GM23338 (cell line): ENCODE measurements at regions not wholly inside any gene's neighbourhood (a gene's known extent, or its start where the extent isn't known, plus 50 kb on each side); places are given as distances from the start of the nearest gene placed in this dataset.

ENCODE experiments used
- ATAC-seq: fragments of 200-7000 bp; cut with Tn5 transposase; 3 replicates; pipeline ENCODE4 v1.9.1; 2020
- DNase-seq: peaks from one replicate; pipeline ENCODE4 v3.0.0-alpha.2; 2015; ENCODE audit warnings: low spot score
- H2AFZ ChIP-seq: fragments of 200-600 bp; sonication (generic); 2 replicates; pipeline ENCODE4 v1.8.0; 2016; ENCODE audit warnings: antibody characterized with exemption, mild to moderate bottlenecking, moderate library complexity
- H3F3A ChIP-seq: fragments of 200-600 bp; sonication (generic); replicated peaks from 2 replicates; pipeline ENCODE4 v1.8.0; 2017; ENCODE audit warnings: antibody characterized with exemption, mixed run types, low read depth
- H3K27ac ChIP-seq: fragments of 200-600 bp; sonication (generic); 2 replicates; pipeline ENCODE4 v1.6.1; 2016; ENCODE audit warnings: low read depth
- H3K27me3 ChIP-seq: fragments of 200-600 bp; sonication (generic); 2 replicates; pipeline ENCODE4 v1.8.0; 2016; ENCODE audit warnings: mild to moderate bottlenecking, mixed run types, moderate library complexity; ENCODE audit not compliant: insufficient read depth
- H3K36me3 ChIP-seq: fragments of 200-600 bp; sonication (generic); 2 replicates; pipeline ENCODE4 v1.8.0; 2016; ENCODE audit warnings: mild to moderate bottlenecking; ENCODE audit not compliant: insufficient read depth
- H3K4me1 ChIP-seq: fragments of 200-600 bp; sonication (generic); 2 replicates; pipeline ENCODE4 v1.8.0; 2016; ENCODE audit warnings: mild to moderate bottlenecking, moderate library complexity; ENCODE audit not compliant: insufficient read depth
- H3K4me2 ChIP-seq: fragments of 200-600 bp; sonication (generic); 2 replicates; pipeline ENCODE4 v1.7.1; 2017; ENCODE audit warnings: mixed run types
- H3K4me3 ChIP-seq: fragments of 200-600 bp; sonication (generic); 2 replicates; pipeline ENCODE4 v1.6.1; 2016; ENCODE audit warnings: mixed run types
- H3K79me2 ChIP-seq: fragments of 200-600 bp; sonication (generic); replicated peaks from 2 replicates; pipeline ENCODE4 v1.8.0; 2017; ENCODE audit warnings: mild to moderate bottlenecking; ENCODE audit not compliant: insufficient read depth
- H3K9me2 ChIP-seq: fragments of 200-600 bp; sonication (generic); 2 replicates; pipeline ENCODE4 v1.8.0; 2017; ENCODE audit not compliant: insufficient read depth
- H4K20me1 ChIP-seq: fragments of 200-600 bp; sonication (generic); replicated peaks from 2 replicates; pipeline ENCODE4 v1.8.0; 2017; ENCODE audit warnings: mild to moderate bottlenecking; ENCODE audit not compliant: insufficient read depth
- H3K27ac Mint-ChIP-seq: 2 replicates; pipeline ENCODE4 v1.8.0; 2020; ENCODE audit warnings: inconsistent platforms, mild to moderate bottlenecking, moderate library complexity, mixed read lengths
- H3K27me3 Mint-ChIP-seq: 3 replicates; pipeline ENCODE4 v1.8.0; 2022; ENCODE audit warnings: low read depth, mild to moderate bottlenecking, moderate library complexity, mixed read lengths, inconsistent platforms; ENCODE audit not compliant: insufficient read depth, poor library complexity
- H3K36me3 Mint-ChIP-seq: 3 replicates; pipeline ENCODE4 v1.8.0; 2021; ENCODE audit warnings: low read depth, mild to moderate bottlenecking, inconsistent platforms, moderate library complexity, mixed read lengths
- H3K4me1 Mint-ChIP-seq: 3 replicates; pipeline ENCODE4 v1.8.0; 2020; ENCODE audit warnings: mild to moderate bottlenecking, inconsistent platforms, mixed read lengths
- H3K4me3 Mint-ChIP-seq: 3 replicates; pipeline ENCODE4 v1.8.0; 2021; ENCODE audit warnings: moderate library complexity, mild to moderate bottlenecking, inconsistent platforms, mixed read lengths
- H3K9me3 Mint-ChIP-seq: 3 replicates; pipeline ENCODE4 v1.8.0; 2020; ENCODE audit warnings: moderate library complexity, mild to moderate bottlenecking, inconsistent platforms, mixed read lengths
- CREB1 ChIP-seq: fragments of 250-450 bp; sonication (Bioruptor Pico); IDR thresholded peaks from 2 replicates; pipeline ENCODE4 v1.5.0; 2020; ENCODE audit warnings: low read depth, mild to moderate bottlenecking, moderate library complexity
- ETS1 ChIP-seq: IDR thresholded peaks from 2 replicates; pipeline ENCODE4 v1.6.1; 2016; ENCODE audit warnings: antibody characterized with exemption
- EZH2phosphoT487 ChIP-seq: fragments of 200-600 bp; sonication (generic); IDR thresholded peaks from one replicate; pipeline ENCODE4 v1.8.1; 2018; ENCODE audit warnings: antibody characterized with exemption; ENCODE audit not compliant: unreplicated experiment
- JUNB ChIP-seq: IDR thresholded peaks from one replicate; pipeline ENCODE4 v1.6.1; 2016; ENCODE audit warnings: antibody characterized with exemption; ENCODE audit not compliant: unreplicated experiment
- NANOG ChIP-seq: IDR thresholded peaks from 2 replicates; pipeline ENCODE4 v1.6.1; 2016; ENCODE audit warnings: antibody characterized with exemption, borderline replicate concordance
- ZNF331 ChIP-seq: fragments of 250-450 bp; sonication (Bioruptor Pico); IDR thresholded peaks from 2 replicates; pipeline ENCODE4 v1.5.0; 2020; ENCODE audit warnings: low read depth, mild to moderate bottlenecking, moderate library complexity
- TF ChIP-seq, protein P1 (sequence below), 2 experiments: fragments of 200-600 bp in 1 of 2; sonication (generic) in 1 of 2; conservative IDR thresholded peaks; 2 replicates each; pipeline versions ENCODE4 v1.5.1 to v1.6.1; 2016 to 2017; ENCODE audit warnings: antibody characterized with exemption in 2 of 2, low read depth in 2 of 2, mild to moderate bottlenecking in 2 of 2, moderate library complexity in 1 of 2

DNA sequence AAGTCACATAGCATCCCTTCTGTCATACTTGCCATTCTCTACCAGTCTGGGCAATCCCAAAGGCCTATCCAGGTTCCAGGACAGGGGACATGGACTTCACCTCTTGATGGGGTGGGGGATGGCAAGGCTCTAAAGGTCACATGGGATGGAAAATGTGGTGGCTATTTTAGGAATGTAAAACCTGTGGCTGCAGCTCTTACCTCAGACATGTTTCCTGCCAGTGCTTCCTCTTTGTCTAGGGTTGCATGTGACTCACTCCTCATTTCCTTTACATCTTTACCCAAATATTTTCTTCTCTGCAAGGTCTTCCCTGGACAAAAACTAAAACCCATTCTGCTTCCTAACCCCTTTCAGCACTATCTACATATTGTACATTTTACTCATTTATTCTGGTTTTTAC, 135.7 kb downstream of the BTBD3 start (continued):
- TF ChIP-seq, protein P1, sequence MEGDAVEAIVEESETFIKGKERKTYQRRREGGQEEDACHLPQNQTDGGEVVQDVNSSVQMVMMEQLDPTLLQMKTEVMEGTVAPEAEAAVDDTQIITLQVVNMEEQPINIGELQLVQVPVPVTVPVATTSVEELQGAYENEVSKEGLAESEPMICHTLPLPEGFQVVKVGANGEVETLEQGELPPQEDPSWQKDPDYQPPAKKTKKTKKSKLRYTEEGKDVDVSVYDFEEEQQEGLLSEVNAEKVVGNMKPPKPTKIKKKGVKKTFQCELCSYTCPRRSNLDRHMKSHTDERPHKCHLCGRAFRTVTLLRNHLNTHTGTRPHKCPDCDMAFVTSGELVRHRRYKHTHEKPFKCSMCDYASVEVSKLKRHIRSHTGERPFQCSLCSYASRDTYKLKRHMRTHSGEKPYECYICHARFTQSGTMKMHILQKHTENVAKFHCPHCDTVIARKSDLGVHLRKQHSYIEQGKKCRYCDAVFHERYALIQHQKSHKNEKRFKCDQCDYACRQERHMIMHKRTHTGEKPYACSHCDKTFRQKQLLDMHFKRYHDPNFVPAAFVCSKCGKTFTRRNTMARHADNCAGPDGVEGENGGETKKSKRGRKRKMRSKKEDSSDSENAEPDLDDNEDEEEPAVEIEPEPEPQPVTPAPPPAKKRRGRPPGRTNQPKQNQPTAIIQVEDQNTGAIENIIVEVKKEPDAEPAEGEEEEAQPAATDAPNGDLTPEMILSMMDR (conservative IDR thresholded peaks at IDR 0.05; ENCODE audit: low read depth in 2 of 2) = no peak
- TF ChIP-seq EZH2phosphoT487 (no peak), CREB1 (CRISPR knock-in tag) (no peak)

- TF ChIP-seq NANOG = no peak
- Histone ChIP-seq H3K27me3 (no peaks in the 10 kb centered on the region), H3K36me3 (no peaks in the 10 kb centered on the region), H3F3A (no peaks in the 10 kb centered on the region), H2AFZ (no peak overlapping the region), H3K4me1 (no peaks in the 10 kb centered on the region), H4K20me1 (no peaks in the 10 kb centered on the region; the same call in 1 of the 2 replicates), H3K27ac (no peak overlapping the region), H3K4me3 (no peak overlapping the region), H3K4me2 (no peak overlapping the region), H3K79me2 (no peaks in the 10 kb centered on the region), H3K9me2 (peaks cover 2% of the 10 kb centered on the region; the same call in 1 of the 2 replicates)
- DNase-seq (no peak), ATAC-seq (no peak)
- Mint-ChIP-seq H3K27ac (no peak overlapping the region), H3K9me3 (no peaks in the 10 kb centered on the region; the same call in 2 of the 3 replicates), H3K4me3 (no peak overlapping the region), H3K36me3 (no peaks in the 10 kb centered on the region), H3K27me3 (no peaks in the 10 kb centered on the region), H3K4me1 (peaks cover 16% of the 10 kb centered on the region)
These were observed 136.9 kb downstream of the BTBD3 start for GRCh38 chr20:12054556-12054955.

DNA sequence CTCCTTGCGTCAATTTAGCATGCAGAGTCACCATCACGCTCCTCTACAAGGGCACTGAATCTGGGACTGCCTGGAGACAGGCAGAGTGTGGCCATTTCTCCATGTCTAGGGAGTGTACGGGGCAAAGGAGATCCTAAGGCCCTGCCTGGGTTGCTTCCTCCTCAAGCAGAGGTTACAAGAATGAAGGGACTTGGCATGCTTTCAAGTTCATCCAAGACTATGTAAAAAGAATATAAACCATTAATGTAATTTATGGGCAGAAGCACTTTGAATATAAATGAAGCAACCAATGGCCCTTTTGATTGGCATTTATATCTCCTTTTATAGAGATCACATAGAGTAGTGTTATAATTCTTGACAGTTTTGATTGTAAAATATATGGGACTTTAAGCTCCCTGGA, 137.5 kb downstream of the BTBD3 start:
- H3K36me3 ChIP-seq = no peaks in the 10 kb centered on the region
- no peaks in the 10 kb centered on the region for H3K27me3 Mint-ChIP-seq
- no peaks in the 10 kb centered on the region for H3K36me3 Mint-ChIP-seq
- no peaks in the 10 kb centered on the region for H4K20me1 ChIP-seq
- H3K4me1 Mint-ChIP-seq = peaks cover 16% of the 10 kb centered on the region
- TF ChIP-seq ZNF331 (CRISPR knock-in tag) (no peak), CREB1 (CRISPR knock-in tag) (no peak), JUNB (no peak), ETS1 (no peak), NANOG (no peak)
- no peaks in the 10 kb centered on the region; the same call in 2 of the 3 replicates for H3K9me3 Mint-ChIP-seq
- no peaks in the 10 kb centered on the region for H3F3A ChIP-seq
- DNase-seq = no peak
- no peak overlapping the region for H3K27ac Mint-ChIP-seq
- H3K27ac ChIP-seq = no peak overlapping the region
- no peak overlapping the region for H3K4me3 ChIP-seq
- no peak for ATAC-seq
- H3K4me1 ChIP-seq = no peaks in the 10 kb centered on the region
- H3K27me3 ChIP-seq = no peaks in the 10 kb centered on the region
- H3K4me2 ChIP-seq = no peak overlapping the region
- no peak overlapping the region for H2AFZ ChIP-seq
- peaks cover 4% of the 10 kb centered on the region; the same call in 1 of the 2 replicates for H3K9me2 ChIP-seq
- H3K4me3 Mint-ChIP-seq = no peak overlapping the region
- H3K79me2 ChIP-seq = no peaks in the 10 kb centered on the region
